ENCODE measurements at regions not wholly inside any gene's neighbourhood (a gene's known extent, or its start where the extent isn't known, plus 50 kb on each side); places are given as distances from the start of the nearest gene placed in this dataset.

- no peaks in the 10 kb centered on the region for H3K4me1 ChIP-seq
- DNase-seq = no peak
- TF ChIP-seq POLR2AphosphoS5 (IDR thresholded peaks at IDR 0.05) = no peak
- TF ChIP-seq CTCF (IDR thresholded peaks at IDR 0.05) = no peak
- no peak for TF ChIP-seq EP300 (IDR thresholded peaks at IDR 0.05)
- peak in 1 of 4 donors; percentile 34 for TF ChIP-seq POLR2A (IDR thresholded peaks at IDR 0.05)
- peak overlapping the region in 1 of 4 donors; percentile 16 for H3K27ac ChIP-seq
- H3K36me3 ChIP-seq = no peaks in the 10 kb centered on the region
- 38 to 52% methylated on average over 1 of the region's 1 CpG for WGBS, 2 donors
- H3K27me3 ChIP-seq = no peaks in the 10 kb centered on the region
- no peak overlapping the region for H3K4me3 ChIP-seq
- ATAC-seq (ENCODE audit: low FRiP score in 2 of 2) = peak in 1 of 2 donors; percentile 74
- H3K9me3 ChIP-seq = no peaks in the 10 kb centered on the region
Observed at GRCh38 chr9:99590840-99591239, 230.8 kb upstream of the NR4A3 start.

GRCh38 chr9:99591770-99592169, 229.9 kb upstream of the NR4A3 start:
- Histone ChIP-seq H3K27ac (no peak overlapping the region), H3K4me3 (no peak overlapping the region), H3K27me3 (no peaks in the 10 kb centered on the region), H3K4me1 (no peaks in the 10 kb centered on the region), H3K36me3 (no peaks in the 10 kb centered on the region), H3K9me3 (no peaks in the 10 kb centered on the region)
- WGBS, 2 donors = 88 to 95% methylated on average over 2 of the region's 2 CpGs
- no peak for ATAC-seq (ENCODE audit: low FRiP score in 2 of 2)
- TF ChIP-seq POLR2A (IDR thresholded peaks at IDR 0.05) (no peak), POLR2AphosphoS5 (IDR thresholded peaks at IDR 0.05) (no peak), CTCF (IDR thresholded peaks at IDR 0.05) (no peak), EP300 (IDR thresholded peaks at IDR 0.05) (no peak)
- DNase-seq = no peak

GRCh38 chr9:99592834-99593574, 228.7 kb upstream of the NR4A3 start:
- Histone ChIP-seq H3K4me1 (no peaks in the 10 kb centered on the region), H3K27me3 (no peaks in the 10 kb centered on the region), H3K9me3 (no peaks in the 10 kb centered on the region), H3K4me3 (no peak overlapping the region), H3K36me3 (no peaks in the 10 kb centered on the region), H3K27ac (no peak overlapping the region)
- TF ChIP-seq EP300 (IDR thresholded peaks at IDR 0.05) = no peak
- no peak for TF ChIP-seq POLR2AphosphoS5 (IDR thresholded peaks at IDR 0.05)
- no peak for TF ChIP-seq POLR2A (IDR thresholded peaks at IDR 0.05)
- no peak for TF ChIP-seq CTCF (IDR thresholded peaks at IDR 0.05)
- ATAC-seq (ENCODE audit: low FRiP score in 2 of 2) = no peak
- no peak for DNase-seq
- 69 to 73% methylated on average over 4 of the region's 4 CpGs for WGBS, 2 donors

GRCh38 chr9:99593610-99594009, 228.1 kb upstream of the NR4A3 start:
- Histone ChIP-seq H3K36me3 (no peaks in the 10 kb centered on the region), H3K4me1 (no peaks in the 10 kb centered on the region), H3K27ac (no peak overlapping the region), H3K27me3 (no peaks in the 10 kb centered on the region), H3K4me3 (no peak overlapping the region), H3K9me3 (no peaks in the 10 kb centered on the region)
- TF ChIP-seq POLR2AphosphoS5 (IDR thresholded peaks at IDR 0.05) (no peak), POLR2A (IDR thresholded peaks at IDR 0.05) (no peak), CTCF (IDR thresholded peaks at IDR 0.05) (no peak), EP300 (IDR thresholded peaks at IDR 0.05) (no peak)
- ATAC-seq (ENCODE audit: low FRiP score in 2 of 2) (no peak), DNase-seq (no peak)
- 61 to 64% methylated on average over 2 of the region's 2 CpGs for WGBS, 2 donors

Measured in upper lobe of left lung (tissue), 6 donors.